ENCODE measurements at regions not wholly inside any gene's neighbourhood (a gene's known extent, or its start where the extent isn't known, plus 50 kb on each side); places are given as distances from the start of the nearest gene placed in this dataset.

GRCh38 chr1:230531103-230531502 lies 105.0 kb upstream of the PGBD5 start:
- Mint-ChIP-seq H3K9me3 (ENCODE audit: low read depth, unreplicated experiment) (peaks cover 6% of the 10 kb centered on the region), H3K36me3 (ENCODE audit: insufficient read depth, unreplicated experiment) (no peaks in the 10 kb centered on the region), H3K27me3 (ENCODE audit: unreplicated experiment) (no peaks in the 10 kb centered on the region), H3K4me1 (ENCODE audit: low read depth, unreplicated experiment) (no peaks in the 10 kb centered on the region), H3K4me3 (ENCODE audit: low read depth, unreplicated experiment) (no peak overlapping the region), H3K27ac (ENCODE audit: unreplicated experiment) (no peak overlapping the region)
- intact Hi-C loops (cut with micrococcal nuclease; ENCODE audit: unreplicated experiment): no loop called here
- no peak for TF ChIP-seq CTCF (IDR thresholded peaks at IDR 0.05; ENCODE audit: unreplicated experiment)
- no TSS peak for BruUV-seq (replicated peaks)
- CTCF ChIA-PET: no interaction called here
- DNase-seq: no peak

DNA sequence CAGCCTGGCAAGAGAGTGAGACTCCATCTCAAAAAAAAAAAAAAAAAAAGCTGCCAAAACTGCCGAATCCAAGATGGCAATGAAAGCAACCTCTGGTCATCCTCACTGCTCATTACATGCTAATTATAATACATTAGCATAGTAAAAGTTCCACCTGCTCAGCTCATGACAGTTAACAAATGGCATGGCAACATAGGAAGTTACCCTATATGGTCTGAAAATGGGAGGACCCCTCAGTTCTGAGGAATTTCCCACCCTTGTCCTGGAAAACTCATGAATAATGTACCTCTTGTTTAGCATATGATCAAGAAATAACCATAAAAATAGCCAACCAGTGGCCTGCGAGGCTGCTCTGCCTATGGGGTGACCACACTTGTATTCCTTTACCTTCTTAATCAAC lies 93.1 kb upstream of the PGBD5 start:
- Mint-ChIP-seq H3K27ac (ENCODE audit: unreplicated experiment) (no peak overlapping the region), H3K9me3 (ENCODE audit: low read depth, unreplicated experiment) (no peaks in the 10 kb centered on the region), H3K4me3 (ENCODE audit: low read depth, unreplicated experiment) (no peak overlapping the region), H3K36me3 (ENCODE audit: insufficient read depth, unreplicated experiment) (no peaks in the 10 kb centered on the region), H3K27me3 (ENCODE audit: unreplicated experiment) (no peaks in the 10 kb centered on the region), H3K4me1 (ENCODE audit: low read depth, unreplicated experiment) (peaks cover 18% of the 10 kb centered on the region)
- BruUV-seq (replicated peaks): no TSS peak
- no peak for DNase-seq
- CTCF ChIA-PET: no interaction called here
- intact Hi-C loops (cut with micrococcal nuclease; ENCODE audit: unreplicated experiment): loop anchor here (5.0 kb wide), 1 partner anchor 48 kb away; no protein-coding TSS in a partner anchor
- no peak for TF ChIP-seq CTCF (IDR thresholded peaks at IDR 0.05; ENCODE audit: unreplicated experiment)

DNA sequence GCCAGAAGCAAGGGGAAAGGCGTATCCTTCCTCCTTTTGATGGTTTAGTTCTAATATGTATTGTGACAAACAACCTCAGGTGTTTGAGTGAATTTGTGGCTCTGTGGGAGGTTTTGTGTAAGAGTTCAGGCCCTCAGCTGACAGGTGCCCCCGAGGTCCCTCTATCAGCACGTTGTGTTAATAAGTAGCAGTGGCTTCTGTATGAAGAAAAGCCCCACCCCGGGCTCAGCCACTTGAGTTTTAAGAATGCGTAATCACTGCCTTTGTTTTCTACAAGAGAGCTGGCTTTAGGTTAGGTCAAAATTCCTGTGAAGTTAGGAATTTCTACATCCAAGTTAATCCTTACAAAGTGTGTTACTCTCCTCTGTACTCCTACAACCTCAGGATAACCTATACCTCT lies 92.4 kb upstream of the PGBD5 start:
- TF ChIP-seq CTCF (IDR thresholded peaks at IDR 0.05; ENCODE audit: unreplicated experiment): no peak
- no peaks in the 10 kb centered on the region for H3K36me3 Mint-ChIP-seq (ENCODE audit: insufficient read depth, unreplicated experiment)
- no peaks in the 10 kb centered on the region for H3K27me3 Mint-ChIP-seq (ENCODE audit: unreplicated experiment)
- CTCF ChIA-PET: interaction anchor here (0.7 kb wide), 1 partner anchor 72 kb away, joined by 3 read pairs; no protein-coding TSS in a partner anchor
- no peaks in the 10 kb centered on the region for H3K9me3 Mint-ChIP-seq (ENCODE audit: low read depth, unreplicated experiment)
- peak; percentile 38 for DNase-seq
- peak overlapping the region; percentile 18 for H3K27ac Mint-ChIP-seq (ENCODE audit: unreplicated experiment)
- H3K4me1 Mint-ChIP-seq (ENCODE audit: low read depth, unreplicated experiment): peaks cover 18% of the 10 kb centered on the region
- H3K4me3 Mint-ChIP-seq (ENCODE audit: low read depth, unreplicated experiment): no peak overlapping the region
- no TSS peak for BruUV-seq (replicated peaks)
- intact Hi-C loops (cut with micrococcal nuclease; ENCODE audit: unreplicated experiment): loop anchor here (5.0 kb wide), 1 partner anchor 49 kb away; no protein-coding TSS in a partner anchor

DNA sequence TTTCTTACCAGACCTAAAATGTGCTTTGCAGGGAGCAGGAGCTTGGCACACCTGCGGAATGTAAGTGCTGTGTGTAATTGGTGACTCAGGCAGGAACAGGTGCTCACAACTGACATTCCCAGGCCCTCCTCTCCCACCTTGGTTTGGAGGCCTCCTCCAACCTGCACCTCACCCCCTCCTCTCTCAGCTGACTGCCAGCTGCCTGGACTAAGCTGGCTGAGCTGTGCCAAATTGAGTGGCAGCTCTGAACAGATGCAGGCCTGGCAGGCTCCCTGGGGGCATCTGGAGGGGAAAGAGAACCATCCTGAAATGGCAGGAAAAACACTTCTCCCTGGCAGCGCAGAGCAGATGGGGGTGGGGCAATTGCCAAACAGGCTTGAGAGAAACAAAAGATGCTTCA lies 91.7 kb upstream of the PGBD5 start:
- intact Hi-C loops (cut with micrococcal nuclease; ENCODE audit: unreplicated experiment): loop anchor here (5.0 kb wide), 1 partner anchor 50 kb away; no protein-coding TSS in a partner anchor
- no peaks in the 10 kb centered on the region for H3K9me3 Mint-ChIP-seq (ENCODE audit: low read depth, unreplicated experiment)
- TF ChIP-seq CTCF (IDR thresholded peaks at IDR 0.05; ENCODE audit: unreplicated experiment): no peak
- H3K27ac Mint-ChIP-seq (ENCODE audit: unreplicated experiment): no peak overlapping the region
- H3K36me3 Mint-ChIP-seq (ENCODE audit: insufficient read depth, unreplicated experiment): no peaks in the 10 kb centered on the region
- no peaks in the 10 kb centered on the region for H3K27me3 Mint-ChIP-seq (ENCODE audit: unreplicated experiment)
- CTCF ChIA-PET: interaction anchor here (0.5 to 0.7 kb wide), 4 partner anchors 12 to 132 kb away, joined by 3 read pairs; no protein-coding TSS in a partner anchor
- DNase-seq: peak; percentile 26
- BruUV-seq (replicated peaks): no TSS peak
- H3K4me3 Mint-ChIP-seq (ENCODE audit: low read depth, unreplicated experiment): no peak overlapping the region
- H3K4me1 Mint-ChIP-seq (ENCODE audit: low read depth, unreplicated experiment): peaks cover 18% of the 10 kb centered on the region

Measured in Calu3 (cell line).